Kidney tubule cell (primary cell): ENCODE measurements at regions not wholly inside any gene's neighbourhood (a gene's known extent, or its start where the extent isn't known, plus 50 kb on each side); places are given as distances from the start of the nearest gene placed in this dataset.

ENCODE experiments used
- DNase-seq: peaks from one replicate; pipeline ENCODE4 v3.0.0-alpha.2; 2018; ENCODE audit warnings: low spot score

DNA sequence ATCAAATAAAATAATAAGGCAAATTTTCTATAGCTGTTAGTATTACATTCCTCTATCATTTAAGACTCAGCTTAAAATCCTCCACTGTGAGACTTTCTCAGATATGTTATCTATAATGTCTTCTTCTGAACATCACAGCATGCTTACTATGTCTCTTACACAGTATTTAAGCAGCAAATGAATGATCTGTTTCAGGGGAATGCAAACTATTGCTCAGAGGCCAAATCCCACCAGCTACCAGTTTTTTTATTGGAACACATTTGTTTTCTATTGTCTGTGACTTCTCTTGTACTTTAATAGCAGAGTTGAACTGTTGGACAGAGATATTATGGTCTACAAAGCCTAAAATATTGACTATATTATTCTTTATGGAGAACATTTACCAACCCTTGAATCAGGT is 59.6 kb downstream of the C3orf38 start:
- DNase-seq: no peak

DNA sequence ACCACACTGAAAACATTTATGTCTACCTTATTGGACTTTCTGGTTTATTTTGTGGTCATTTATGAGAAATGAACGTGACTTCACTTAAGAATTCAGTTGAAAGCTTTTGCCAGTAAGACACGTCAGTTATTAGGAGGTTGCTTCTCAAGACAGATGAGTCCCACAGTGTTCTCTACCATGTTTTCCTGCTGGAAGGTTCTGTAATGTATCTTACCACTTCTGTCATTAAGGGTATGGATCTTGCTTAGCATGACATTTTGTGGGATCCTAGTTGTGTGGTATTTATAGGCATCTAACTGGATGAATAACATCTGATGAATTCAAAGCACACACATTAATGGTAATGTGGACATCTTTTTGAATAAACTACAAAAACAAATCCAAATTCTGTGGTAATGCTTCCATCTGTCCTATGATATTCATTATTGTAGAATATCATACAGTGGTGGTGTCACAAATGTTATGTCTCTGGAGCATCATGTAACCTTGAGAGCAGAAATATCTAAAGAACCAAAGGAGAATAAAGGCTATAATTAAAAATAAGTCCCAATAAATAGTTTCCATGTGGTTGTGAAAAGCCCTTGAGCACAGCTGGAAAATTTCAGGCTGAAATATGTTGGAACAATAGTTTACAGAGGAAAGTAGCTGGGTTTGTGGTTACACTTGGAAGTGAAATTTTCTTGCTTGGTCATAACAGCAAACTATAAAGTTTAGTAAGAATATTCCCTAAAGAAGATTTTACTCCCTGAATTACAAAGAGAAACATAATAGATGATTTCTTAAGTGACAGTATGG is 61.5 kb downstream of the C3orf38 start:
- no peak for DNase-seq

DNA sequence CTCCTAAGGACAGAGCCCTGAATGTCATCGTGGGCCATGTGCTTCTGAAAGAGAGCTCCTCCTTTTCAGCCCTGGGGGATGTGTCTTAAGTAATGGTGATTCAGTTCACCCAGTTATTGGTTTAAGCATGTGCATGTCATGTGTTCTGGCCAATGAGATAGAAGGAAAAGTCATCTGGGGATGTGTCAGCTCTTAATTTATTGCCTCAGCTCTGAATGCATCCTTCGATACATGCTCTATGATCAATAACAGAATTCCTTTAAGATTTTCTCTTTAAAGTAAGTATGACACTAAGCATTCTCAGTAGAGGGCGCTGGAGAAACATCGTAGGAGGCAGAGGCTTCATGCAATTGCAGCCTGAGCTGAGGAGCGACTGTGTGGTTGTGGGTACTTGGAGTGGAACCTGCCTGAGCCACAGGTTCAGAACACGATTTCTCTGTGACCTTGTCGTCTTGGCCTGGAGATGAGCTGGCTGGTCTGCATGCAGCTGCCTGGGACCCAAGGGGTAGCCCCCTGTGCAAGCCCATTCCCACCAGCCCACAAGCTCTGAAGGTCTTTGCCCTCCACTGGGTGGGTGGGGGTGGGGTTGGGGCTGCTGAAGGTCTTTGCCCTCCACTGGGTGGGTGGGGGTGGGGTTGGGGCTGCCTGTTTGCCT is 69.5 kb downstream of the C3orf38 start:
- DNase-seq: peak; percentile 67

DNA sequence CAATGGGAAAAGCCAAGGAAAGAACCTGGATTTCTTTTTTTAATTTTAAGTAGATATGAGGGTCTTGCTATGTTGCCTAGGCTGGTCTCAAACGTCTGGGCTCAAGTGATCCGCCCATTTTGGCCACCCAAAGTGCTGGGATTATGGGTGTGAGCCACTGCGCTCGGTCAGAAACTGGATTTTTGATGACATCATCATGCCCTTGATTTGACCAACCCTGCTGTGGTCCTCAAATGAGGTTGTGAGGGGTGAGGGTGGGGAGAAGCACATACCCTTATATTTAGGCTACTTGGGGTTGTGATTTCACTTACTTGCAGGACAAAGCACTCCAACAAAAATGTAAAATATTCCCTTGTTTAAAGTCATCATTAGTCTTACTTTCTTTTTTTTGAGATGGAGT is 70.4 kb downstream of the C3orf38 start:
- no peak for DNase-seq

DNA sequence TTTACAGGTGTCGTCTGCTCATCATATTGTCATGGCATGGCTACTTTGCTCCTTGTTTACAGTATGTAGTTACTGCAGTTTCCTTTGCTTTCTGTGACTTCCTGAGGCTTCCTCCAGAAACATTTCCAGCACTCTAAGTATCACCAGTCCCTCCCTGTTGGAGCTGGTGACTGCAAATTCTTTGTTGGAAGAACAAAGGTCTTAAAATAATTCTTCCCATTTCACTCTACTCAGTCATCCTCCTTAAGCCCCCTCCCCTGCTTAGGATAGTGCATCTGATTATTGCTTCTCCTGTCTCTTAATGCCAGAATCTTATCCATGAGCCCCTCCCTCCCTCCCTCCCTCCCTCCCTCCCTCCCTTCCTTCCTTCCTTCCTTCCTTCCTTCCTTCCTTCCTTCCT is 72.0 kb downstream of the C3orf38 start:
- no peak for DNase-seq

DNA sequence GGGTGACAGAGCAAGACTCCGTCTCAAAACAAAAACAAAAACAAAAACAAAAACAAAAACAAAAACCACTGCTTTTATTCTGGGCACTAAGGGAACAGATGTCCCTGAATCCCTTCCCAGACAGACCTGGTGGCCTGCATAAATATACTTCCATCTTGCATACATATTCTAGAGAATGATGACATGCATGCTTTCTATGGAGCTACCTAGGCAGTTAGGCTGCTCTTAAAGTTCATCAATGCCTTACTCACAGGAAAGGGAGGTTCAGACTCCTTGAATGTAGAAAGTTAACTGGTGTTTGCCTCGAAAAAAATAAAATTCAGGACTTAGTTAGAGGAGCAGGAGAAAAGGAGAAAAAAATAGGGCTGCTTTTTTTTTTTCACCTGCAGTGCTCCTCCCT is 72.6 kb downstream of the C3orf38 start:
- no peak for DNase-seq

DNA sequence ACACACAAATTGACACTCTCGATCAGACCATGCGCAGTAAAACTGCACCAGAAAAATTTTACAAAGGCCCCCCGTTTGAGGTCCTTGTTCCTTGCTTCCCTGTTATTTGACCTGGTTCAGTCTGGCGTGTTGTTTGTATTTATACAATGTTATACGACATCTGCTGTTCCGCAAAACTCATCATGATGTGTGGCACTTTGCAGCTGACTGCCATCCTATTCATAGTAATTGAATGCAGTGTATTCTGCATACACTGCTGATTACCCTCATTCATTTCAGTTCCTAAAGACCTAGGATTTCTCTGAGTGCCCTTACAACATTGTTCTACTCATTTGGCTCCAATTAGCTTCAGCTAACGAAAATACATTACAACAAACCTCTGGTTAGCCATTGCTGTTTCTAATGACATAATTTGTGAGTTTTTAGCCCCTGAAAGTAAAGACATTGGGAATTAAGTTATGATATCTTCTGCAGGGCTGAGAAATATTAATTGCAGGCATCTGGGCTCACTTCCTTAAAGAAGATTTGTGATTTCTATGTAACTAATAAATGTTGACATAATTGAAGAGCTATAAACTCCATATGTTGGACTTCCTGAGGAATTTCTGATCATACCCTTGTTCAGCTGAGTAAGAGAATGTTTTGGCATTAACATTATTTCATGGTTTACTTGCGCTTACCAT is 75.7 kb downstream of the C3orf38 start:
- DNase-seq: no peak

DNA sequence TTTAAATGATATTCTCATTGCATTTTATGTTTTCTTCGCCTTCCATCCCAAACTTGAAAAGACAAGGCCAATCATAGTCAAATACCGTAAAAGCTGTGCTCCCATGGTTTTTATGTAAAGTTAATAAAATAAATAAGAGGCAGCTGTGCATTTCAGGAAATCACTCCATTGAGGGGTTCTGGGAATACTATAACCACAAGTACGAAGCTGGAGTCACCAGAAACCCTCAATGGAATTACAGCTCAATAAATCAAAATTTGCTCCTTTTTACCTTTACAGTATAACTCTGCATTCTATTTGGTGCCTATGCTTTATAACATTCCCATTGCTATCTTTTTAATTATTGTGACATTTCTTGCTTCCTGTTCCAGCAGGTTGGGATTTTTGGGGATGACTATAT is 77.2 kb downstream of the C3orf38 start:
- DNase-seq: no peak

DNA sequence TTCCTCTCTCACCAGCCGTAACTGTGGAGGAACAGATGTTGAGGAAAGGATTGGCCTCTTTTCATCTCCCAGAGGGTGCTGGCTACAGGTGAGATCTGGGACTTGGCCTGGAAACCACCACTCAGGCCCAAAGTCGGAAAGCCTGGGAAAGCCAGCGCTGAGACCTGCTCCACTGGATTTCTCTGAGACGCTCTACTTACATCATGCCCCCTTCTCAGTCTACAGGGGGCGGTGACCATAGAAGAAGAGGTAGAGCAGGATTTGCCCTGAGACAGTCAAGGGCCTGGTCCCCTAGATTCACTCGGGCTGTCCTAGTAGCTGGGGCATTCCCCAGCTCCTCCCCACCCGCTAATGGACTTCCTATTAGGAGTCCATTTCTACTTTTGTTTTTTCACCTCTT is 80.9 kb downstream of the C3orf38 start:
- DNase-seq: no peak

DNA sequence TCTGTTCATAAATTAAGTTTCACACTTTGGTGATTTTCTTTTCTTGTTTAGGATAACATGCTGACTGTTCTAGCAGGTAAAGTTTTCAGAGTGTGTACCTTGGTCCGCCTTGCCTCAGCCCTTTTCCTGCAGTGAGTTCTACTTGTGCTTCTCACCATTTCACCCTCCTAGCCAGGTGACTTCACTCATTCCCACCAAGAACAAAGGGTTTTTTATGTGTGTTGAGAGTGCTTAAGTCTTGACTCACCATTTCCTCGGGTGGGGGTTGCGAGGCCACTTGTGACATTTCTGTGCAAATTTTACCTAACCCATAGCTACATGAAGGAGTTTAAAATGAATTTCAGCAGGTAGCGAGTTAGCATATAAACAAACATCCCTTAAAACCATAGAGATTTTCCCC is 81.4 kb downstream of the C3orf38 start:
- peak; percentile 72 for DNase-seq

DNA sequence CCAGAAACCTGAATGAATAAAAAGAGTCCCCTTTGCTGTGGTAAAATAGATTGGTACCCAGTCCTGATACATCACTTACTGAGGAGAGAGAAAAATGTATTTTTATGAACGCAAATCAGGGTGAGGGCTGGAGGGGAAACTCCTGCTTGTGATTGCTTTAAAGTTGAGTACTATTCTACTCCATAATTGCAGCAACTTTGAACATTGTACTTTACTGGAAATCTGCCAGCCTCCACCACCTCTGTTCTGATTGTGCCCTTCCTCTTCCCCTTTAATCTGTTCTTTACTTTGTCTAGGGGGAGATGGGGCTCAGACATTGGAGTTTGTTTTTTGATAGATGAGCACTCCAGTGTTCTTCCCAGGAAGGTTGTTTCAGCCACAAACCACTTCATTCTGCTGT is 81.9 kb downstream of the C3orf38 start:
- DNase-seq: no peak

DNA sequence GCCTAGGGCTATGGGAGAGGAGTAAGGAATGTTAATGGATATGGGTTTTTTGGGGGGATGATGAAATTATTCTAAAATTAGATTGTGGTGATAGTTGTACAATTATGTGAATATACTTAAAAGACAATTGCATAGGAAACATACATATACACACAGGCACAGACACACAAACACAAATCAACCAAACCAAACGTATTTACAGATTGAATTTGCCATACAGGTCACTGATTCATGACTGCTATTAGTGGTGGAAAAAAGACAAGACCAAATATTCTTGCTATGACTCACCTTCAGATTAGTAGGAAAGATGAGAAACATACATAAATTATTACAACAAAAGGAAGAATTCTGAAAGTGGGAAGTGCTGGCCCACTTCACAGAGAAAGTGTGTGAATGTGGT is 85.3 kb downstream of the C3orf38 start:
- peak; percentile 24 for DNase-seq

DNA sequence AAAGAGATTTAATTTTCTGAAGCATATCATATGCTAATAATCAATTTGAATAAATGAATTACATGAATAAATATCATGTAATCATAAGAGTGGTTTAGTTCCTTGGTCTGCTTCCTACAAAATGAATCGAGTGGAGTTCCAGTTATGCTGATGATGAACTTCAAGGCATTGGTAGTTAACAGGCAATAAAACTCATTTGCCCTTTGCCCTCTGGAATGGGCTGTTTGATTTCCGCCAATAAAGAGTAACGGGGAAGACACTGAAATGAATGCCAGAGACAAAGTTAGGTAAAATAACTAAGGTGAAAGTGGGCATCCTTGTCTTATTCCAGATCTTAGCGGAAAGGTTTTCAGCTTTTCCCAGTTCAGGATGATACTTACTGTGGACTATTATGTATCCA is 90.1 kb downstream of the C3orf38 start:
- DNase-seq: no peak

DNA sequence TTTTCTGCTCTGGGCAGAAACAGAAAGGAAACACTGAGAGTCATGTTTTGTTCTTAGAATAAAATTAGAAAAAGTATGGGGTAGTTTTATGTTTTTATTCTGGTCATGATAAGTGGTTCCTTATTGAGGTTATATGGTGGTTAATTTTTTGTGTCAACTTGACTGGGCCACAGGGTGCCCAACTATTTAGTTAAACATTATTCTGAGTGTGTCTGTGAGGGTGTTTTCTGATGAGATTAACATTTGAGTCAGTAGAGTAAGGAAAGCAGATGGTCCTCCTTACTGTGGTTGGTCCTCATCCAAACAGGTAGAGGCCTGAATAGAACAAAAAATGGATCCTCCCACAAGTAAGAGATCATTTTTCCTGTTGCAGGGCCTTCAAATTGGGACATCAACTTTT is 98.9 kb downstream of the C3orf38 start:
- no peak for DNase-seq

DNA sequence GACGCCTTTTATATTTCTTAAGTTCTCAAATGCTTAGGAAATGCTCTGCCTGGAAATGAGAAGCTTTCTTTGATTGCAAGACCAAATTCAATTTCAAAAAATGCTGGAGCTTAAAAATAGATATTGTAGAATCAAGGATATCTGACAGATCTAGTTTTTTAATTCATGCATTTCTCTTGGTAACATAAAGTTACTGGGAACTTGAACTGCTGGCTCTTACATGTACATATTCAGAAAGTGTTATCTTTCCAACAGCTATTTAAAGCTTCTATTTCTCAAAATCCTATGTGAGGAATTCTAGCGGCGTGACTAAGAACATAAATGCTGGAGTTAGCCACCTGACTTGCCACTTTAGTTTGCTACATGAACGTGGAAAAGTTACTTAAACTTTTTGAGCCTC is 109.3 kb downstream of the C3orf38 start:
- DNase-seq: no peak

DNA sequence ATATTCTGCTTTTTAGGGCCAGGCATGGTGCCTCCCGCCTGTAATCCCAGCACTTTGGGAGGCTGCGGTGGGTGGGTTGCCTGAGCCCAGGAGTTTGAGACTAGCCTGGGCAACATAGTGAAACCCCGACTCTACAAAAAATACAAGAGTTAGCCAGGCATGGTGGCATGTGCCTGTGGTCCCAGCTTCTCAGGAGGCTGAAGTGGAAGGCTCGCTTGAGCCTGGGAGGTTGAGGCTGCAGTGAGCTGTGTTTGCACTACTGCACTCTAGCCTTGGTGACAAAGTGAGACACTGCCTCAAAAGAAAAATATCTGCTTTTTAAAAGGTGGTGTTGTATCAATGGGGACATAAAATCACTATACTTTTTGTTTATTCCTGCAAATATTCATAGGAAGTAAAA is 112.8 kb downstream of the C3orf38 start:
- DNase-seq: no peak

DNA sequence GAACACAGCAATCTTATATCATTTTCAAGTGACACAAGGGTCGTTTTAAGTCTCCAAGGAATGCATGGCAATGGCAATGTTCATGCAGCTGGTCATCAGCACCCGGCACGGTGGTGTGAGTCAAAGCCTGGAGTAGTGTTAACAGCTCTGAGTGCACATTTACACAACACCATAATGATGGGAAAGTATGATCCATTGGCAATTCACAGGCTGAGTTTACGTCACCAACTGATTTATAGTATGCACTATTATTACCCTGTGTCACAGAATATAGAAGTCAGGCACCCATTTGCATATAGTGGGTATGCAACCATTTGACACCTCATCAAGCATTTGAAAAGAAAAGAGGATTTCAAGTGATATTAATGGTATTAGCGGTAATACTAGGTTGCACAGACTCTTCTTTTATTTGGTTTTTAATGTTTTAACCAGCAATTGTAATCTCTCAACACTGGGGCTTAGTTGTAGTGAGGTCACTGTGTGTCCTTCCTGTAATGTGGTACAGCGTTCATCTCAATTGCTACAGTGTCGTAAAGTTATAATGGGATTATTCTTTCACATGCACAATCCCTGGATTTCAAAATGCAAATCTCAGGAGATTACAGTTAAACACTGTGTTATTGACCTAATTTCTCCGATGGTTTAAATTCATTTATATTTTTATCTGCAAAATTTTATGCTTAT is 113.8 kb downstream of the C3orf38 start:
- DNase-seq: no peak

DNA sequence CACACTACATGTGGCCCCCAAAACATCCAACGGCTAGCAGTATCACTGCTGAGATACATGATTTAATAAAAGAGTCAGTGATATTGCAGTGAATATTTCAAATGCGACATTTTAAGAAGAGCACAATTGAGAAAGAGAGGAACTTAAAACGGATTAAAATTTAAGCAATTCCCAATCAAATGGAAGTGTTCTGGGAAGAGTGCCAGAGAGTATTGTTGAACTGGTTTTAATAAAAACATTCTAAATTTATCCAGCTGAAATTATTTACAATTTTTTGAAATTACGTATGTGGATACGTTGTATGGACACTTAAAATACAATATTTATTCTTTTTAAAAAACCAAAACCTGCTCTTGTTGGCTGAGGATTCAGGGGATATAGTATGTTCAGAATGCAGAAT is 117.7 kb downstream of the C3orf38 start:
- no peak for DNase-seq

DNA sequence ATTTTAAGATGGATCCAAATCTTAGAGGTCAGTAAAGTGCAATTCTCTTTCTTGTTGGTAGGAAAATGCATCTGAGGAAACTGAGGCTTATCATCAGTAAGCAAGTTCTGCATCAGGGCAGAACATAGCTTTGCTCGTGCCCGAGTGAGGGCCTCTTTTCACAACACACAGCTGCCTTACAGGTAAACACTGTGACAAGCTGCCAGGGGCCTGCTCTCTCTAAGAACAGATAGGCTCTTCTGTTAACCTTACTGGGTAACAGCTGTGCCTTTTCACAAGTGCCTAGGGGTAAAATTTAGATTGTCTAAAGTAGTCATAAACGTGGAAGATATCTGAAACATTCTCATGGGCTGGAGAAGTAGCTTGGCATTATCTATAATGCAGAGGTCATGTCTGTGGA is 118.1 kb downstream of the C3orf38 start:
- no peak for DNase-seq

DNA sequence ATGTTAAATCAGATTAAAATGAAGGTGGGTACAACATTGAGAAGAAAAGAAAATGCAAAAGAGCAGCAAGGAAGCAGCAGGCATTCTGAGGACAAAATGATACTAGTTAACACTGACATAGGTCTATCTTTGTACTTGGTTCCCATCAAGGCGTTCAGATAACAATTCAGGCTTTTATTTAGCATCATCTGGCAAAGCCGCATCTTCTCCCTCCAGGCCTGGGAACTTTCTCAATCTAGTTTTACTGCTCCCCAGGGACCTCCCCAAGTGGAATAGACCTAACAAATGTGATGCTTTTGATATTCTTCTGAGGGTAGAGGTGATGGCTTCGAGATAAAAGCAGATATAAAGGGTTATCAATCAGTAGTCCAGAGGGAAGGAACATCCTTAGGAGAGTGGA is 130.6 kb downstream of the C3orf38 start:
- DNase-seq: no peak

DNA sequence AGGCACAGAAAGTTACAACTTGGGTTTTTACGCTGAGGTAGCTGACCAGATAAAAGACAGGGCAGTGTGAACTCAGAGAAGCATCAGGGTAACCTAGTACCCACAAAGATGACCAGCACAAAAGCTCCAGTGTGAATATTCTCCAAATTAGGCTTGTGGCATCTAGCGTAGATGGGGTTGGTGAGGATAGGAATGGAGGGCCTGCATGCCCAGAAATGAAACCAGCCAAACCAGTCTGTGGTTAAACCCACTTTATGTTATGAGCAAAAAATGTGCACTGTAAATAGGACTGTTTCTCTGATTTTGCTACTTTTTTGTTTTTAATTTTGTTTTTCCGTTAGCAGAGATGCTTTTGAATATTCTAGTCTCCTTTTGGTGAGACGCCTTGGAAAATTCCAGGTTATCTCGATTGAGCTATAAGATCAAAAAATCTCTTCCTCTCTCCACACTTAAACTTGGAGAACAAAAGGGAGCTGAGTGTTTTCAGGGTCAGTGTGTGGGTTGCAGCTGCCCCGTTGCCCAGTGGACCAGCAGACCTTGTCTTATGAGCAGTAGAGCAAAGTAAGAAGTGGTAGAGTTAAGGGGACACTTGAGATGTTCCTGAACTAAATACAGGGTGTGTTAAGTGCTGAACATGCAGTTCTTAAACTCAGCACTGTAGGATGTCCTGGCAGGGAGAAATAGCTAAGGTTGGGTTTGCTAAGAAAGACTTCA is 132.9 kb downstream of the C3orf38 start:
- no peak for DNase-seq

DNA sequence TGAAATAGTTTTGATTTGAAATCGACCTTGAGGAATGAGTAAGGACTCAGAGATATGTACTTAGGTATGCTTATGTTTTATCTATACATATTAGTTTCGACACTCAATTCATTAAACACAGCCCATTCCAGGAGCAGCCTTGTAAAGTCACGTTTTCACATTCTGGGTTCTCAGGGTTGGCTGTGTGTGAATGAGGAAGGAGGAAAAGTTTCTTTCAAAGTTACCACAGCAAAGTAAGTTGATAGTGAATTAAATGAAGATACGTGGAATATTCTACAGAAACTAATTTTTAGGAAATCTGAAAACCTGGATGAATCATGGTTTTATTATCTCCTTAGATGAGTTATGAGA is 133.5 kb downstream of the C3orf38 start:
- DNase-seq: no peak
